22Rv1 (cell line): ENCODE measurements at regions not wholly inside any gene's neighbourhood (a gene's known extent, or its start where the extent isn't known, plus 50 kb on each side); places are given as distances from the start of the nearest gene placed in this dataset.
"Not testable (repeated sequence)": the region's sequence is repeated elsewhere in the genome, so short reads cannot be mapped to it uniquely, and the experiment has no call there.

Experiments used
- H3K27ac ChIP-seq: fragments of 450-650 bp; 2 replicates; pipeline ENCODE4 v1.5.1; 2017
- ZFX ChIP-seq: fragments of 450-650 bp; IDR thresholded peaks from 2 replicates; pipeline ENCODE4 v1.6.1; 2017; ENCODE audit warnings: antibody characterized with exemption, borderline replicate concordance
- TF ChIP-seq, protein P1 (sequence below): fragments of 450-650 bp; IDR thresholded peaks from 2 replicates; pipeline ENCODE4 v1.5.1; 2017; ENCODE audit warnings: mild to moderate bottlenecking

DNA sequence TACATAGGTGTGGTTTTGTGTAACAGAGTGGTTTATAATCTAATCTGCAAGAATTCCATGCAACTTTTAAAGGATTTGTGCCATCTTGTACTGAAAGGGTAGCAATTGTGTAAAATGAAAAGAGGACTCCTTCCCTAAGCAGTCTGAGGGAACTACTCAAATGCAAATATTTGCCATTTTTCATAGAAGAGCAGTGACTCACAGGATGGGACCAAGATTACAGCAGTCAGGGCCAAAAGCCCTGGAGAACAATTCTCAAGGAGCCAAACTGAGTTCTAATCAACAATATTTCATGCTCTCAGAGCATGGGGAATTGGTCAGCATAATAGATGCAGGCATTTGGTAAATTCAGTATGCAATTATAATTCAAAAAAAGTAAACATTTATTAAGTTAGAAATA lies 495.8 kb downstream of the CHSY3 start:
- H3K27ac ChIP-seq: no peak overlapping the region
- TF ChIP-seq ZFX: no peak
- TF ChIP-seq, protein P1, sequence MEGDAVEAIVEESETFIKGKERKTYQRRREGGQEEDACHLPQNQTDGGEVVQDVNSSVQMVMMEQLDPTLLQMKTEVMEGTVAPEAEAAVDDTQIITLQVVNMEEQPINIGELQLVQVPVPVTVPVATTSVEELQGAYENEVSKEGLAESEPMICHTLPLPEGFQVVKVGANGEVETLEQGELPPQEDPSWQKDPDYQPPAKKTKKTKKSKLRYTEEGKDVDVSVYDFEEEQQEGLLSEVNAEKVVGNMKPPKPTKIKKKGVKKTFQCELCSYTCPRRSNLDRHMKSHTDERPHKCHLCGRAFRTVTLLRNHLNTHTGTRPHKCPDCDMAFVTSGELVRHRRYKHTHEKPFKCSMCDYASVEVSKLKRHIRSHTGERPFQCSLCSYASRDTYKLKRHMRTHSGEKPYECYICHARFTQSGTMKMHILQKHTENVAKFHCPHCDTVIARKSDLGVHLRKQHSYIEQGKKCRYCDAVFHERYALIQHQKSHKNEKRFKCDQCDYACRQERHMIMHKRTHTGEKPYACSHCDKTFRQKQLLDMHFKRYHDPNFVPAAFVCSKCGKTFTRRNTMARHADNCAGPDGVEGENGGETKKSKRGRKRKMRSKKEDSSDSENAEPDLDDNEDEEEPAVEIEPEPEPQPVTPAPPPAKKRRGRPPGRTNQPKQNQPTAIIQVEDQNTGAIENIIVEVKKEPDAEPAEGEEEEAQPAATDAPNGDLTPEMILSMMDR: no peak

DNA sequence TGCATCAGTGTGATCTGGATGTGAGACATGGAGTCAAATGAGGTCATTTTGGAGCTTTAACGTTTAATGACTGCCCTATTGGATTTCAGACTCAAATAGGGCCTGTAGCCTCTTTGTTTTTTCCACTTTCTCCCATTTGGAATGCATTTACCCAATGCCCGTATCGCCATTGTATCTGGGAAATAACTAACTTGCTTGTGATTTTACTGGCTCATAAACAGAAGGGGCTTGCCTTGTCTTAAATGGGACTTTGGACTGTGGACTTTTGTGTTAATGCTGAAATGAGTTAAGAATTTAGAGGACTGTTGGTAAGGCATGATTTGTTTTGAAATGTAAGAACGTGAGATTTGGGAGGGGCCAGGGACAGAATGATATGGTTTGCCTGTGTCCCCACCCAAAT lies 494.6 kb downstream of the CHSY3 start:
- TF ChIP-seq ZFX: no peak
- TF ChIP-seq, protein P1: no peak
- no peak overlapping the region for H3K27ac ChIP-seq

DNA sequence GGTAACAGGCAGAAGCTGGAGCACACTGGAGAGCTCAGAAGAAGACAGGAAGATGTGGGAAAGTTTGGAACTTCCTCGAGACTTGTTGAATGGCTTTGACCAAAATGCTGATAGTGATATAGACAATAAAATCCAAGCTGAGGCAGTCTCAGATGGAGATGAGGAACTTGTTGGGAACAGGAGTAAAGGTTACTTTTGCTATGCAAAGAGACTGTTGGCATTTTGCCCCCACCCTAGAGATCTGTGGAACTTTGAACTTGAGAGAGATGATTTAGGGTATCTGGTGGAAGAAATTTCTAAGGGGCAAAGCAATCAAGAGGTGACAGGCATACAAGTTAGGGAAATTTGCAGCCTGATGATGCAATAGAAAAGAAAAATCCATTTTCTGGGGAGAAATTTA lies 493.5 kb downstream of the CHSY3 start:
- H3K27ac ChIP-seq: not testable (repeated sequence)

DNA sequence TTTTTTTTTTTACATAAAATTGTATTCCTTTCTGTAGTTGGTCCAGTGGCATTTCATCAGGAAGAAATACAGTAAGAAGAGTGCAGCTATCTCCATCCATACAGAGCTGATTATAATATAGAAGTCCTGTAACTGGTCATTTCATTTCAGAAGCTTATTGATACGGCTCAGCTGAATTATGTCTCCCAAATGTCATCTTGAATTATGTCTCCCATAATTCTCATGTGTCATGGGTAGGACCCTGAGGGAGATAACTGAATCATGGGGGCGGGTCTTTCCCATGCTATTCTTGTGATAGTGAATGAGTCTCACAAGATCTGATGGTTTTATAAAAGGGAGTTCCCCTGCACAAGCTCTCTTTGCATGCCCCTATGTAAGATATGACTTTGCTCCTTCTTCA lies 492.9 kb downstream of the CHSY3 start:
- H3K27ac ChIP-seq: no peak overlapping the region
- TF ChIP-seq ZFX: no peak
- TF ChIP-seq, protein P1: no peak

DNA sequence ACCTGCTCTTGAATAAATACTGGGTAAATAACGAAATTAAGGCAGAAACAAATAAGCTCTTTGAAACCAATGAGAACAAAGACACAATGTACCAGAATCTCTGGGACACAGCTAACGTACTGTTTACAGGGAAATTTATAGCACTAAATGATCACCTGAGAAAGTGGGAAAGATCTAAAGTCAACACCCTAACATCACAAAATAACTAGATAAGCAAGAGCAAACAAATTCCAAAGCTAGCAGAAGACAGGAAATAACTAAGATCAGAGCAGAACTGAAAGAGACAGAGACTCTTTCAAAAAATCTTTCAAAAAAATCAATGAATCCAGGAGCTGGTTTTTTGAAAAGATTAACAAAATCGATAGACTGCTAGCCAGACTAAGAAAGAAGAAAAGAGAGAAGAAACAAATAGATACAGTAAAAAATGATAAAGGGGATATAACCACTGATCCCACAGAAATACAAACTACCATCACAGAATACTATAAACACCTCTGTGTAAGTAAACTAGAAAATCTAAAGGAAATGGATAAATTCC lies 487.5 kb downstream of the CHSY3 start:
- H3K27ac ChIP-seq: peak overlapping the region; percentile 34

DNA sequence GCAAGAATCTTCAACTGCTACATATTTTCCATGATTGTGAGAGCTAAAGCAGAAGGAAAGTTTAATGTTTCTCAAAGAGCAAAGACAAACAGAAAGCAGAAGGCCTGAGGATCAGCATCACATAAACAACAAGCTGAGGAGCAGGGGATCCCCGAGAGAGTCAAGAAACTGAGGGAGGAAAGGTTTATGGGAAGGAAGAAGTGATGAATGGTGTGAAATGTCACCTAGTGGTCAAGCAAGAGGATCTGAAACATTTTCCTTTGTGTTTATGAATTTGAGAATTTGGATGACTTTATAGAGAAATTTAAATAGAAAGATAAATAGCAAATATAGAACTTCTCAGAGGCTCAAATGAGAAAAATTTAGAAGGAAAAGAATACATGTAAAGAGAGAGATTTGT lies 481.9 kb downstream of the CHSY3 start:
- no peak overlapping the region for H3K27ac ChIP-seq
- TF ChIP-seq, protein P1: no peak
- TF ChIP-seq ZFX: no peak

DNA sequence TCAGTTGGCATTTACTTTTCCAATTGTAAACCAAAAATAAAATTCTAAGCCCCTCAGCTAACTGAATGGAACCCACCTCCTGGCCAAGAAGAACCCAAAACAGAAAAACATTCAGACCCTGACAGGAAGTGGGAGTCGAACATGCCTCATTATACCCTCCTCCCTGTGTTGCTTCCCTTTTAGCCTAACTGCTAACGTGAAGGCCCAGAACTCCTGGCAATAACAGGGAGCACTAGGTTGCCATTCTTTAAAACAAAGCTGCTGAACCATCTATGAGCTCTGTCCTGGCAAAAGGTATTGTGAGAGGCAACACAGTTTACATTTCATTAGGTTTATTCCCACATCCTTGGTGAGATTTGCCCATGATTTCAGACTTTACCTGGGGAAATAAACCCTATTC lies 481.4 kb downstream of the CHSY3 start:
- no peak overlapping the region for H3K27ac ChIP-seq
- TF ChIP-seq, protein P1: no peak
- no peak for TF ChIP-seq ZFX

DNA sequence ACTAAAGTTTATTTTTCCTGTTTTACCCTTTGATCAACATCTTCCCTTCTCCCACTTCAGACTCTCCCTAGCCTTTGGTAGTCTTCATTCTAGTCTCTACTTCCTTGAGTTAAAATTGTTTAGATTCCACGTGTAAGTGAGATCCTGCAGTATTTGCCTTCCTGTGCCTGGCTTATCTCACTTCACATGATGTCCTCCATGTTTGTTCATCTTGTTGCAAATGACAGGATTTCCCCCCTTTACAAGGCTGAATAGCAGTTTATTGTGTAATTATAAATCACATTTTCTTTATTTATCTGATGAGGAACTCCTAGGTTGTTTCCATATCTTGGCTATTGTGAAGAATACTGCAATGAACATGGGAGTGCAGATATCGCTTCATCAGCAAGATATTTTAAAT lies 461.7 kb downstream of the CHSY3 start:
- H3K27ac ChIP-seq: no peak overlapping the region
- no peak for TF ChIP-seq ZFX
- TF ChIP-seq, protein P1: no peak
